RKO (cell line): ENCODE measurements at regions not wholly inside any gene's neighbourhood (a gene's known extent, or its start where the extent isn't known, plus 50 kb on each side); places are given as distances from the start of the nearest gene placed in this dataset.
"Not testable (repeated sequence)": the region's sequence is repeated elsewhere in the genome, so short reads cannot be mapped to it uniquely, and the experiment has no call there.

Experiments
- DNase-seq: peaks from one replicate; pipeline ENCODE4 v3.0.0-alpha.2; 2016; ENCODE audit warnings: low spot score

DNA sequence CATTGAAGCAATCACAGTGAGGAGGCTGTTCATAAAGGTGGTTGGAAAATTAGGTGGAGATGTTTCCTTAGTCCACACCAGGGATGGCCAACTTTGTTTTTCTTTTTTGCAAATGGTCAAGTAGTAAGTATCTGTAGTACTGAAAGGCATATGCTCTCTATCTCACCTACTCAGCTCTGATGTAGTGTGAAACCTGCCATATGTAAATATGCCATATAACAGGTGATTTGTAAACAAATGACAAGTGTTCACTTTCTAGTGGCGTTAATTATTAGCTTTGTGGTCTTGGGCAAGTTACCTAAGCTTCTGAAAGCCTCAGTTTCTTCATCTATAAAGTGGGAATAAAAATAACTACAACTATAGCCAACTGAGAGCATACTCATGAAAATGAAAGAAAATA lies 421.4 kb upstream of the LCORL start:
- DNase-seq: no peak

DNA sequence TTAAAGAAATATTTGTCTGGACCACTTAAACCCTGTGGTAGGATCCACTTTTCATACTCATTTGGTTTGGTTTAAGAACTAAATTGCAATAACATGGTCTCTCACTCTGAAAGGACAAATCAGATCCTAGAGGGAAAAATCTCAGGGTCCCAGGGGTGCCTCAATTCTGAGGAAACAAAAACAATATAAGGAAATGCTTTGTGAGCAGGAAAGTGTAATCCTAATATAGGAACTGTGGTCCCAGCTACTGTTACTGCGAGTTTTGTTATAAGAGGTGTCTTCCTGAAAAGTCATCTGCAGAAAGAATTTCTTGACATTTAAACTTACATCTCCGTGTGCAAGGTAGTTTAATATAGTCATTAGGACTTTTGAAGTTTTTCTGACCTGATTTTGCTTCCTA lies 420.1 kb upstream of the LCORL start:
- no peak for DNase-seq

DNA sequence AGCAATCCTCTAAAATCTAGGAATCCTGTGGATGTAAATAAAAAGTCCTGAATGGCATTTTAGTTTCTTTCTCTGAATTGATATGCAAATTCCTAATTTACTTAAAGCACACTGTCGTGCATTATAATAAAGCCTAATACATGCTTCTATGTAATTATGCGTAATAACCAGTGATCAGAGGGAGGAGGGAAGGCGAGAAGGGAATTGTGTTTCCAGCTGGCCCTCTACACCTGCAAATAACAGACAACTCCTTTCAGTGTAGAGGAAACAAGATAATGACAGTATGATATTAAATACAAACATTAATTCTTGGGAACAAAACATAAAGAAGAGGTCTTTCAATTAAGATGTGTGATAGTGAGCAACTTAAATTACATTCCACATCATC lies 419.6 kb upstream of the LCORL start:
- DNase-seq: no peak

DNA sequence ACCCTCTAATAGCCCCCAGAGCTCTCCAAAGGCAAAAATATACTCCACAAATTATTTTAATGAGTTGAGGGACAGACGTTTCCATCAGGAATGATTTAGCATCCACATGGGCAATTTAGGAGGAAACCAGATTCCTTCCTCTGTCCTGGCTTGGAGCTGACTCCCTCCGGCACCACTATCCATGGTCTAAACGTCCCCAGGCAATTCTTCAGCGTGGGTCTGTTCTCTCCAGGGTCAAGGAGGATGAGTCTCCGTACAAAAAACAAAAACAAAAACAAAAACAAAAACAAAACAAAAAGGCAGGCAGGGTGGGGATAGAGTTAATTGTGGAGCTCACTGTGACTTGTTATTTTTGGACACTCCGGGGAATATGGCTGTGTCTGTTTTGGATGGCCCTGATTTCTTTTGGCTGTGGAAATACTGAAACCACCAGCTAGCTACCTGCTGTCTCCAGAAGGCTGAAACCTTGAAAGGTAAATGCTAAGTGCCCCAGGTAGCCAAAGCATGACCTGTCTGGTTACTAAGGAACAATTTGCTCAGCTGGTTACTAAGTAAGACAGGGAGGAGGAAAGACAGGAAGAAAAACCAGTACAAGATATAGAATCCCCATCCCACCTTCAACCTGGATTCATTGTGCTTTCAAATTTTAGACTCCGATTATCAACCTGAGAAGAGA lies 419.1 kb upstream of the LCORL start:
- no peak for DNase-seq

DNA sequence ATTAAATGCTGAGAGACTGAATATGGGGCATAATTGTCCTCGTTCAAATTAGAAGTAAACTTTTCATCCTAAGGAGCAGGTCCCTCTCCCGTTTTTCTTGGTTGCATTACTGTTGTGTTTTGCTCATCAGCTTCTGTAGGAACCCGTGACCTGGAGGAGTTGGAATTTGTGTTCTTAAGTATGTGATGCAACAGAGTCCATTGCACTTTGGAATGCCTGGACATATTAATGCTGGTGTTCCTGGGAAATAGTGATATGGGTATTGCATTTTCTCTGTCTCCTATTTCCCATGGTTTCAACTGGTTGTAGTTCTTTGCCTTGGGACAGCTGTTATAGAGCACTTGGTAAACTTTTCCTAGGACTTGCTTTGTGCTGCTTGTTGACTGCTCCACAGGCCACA lies 417.8 kb upstream of the LCORL start:
- DNase-seq: no peak

DNA sequence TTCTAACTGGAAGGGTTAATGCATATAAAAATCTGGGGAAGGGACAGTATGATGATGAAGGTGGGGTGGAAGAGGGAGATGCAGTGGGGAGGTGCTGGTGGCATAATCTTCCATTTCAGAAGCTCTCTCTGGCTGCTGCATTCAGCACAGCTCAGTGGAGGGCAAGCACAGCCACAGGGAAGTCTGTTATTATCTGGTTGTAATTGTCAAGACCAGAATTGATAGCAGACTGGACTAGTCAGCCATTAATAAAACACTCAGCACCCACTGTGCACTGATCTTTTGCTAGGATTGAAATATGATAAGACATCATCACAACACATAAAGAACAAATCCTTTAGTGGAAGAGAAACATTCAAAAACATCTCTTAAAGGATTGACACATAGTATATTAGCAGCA lies 414.2 kb upstream of the LCORL start:
- DNase-seq: no peak

DNA sequence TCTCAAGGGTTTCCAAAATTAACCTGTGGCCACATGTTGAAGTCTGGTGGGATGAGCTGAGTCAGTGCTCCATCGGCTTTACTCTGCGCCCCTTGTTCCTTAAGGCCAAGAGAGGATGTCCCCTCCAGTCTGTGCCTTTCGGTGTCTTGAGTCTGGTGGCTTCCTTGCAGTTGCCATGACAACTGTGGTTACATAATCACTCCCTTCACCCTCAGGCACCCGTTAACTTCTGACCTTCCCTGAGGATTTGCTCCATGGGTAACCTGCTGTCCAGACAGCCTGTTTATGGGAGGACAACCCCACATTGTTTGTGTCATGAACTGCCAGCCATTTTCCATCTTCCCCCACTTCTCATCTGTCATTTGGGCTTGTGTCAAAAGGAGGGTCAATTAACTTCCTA lies 401.1 kb upstream of the LCORL start:
- no peak for DNase-seq

DNA sequence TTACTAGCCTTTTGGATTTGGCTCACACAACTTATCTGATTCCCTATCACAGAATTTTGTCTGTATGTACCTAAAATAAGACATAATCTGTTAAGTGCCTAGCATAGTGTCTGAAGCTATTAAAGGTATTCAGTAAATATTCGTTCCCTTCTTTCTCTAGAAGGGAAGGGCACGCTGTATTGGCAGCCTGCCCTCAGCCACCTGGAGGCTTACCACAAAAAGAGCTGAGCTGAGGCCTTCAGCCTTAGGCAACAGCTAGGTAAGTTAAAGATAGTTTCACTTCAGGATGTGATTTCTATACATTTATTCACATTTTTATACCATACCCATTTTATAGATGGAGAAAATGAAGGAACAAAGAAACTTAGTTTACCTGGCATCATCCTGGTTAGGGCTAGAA lies 400.0 kb upstream of the LCORL start:
- no peak for DNase-seq

DNA sequence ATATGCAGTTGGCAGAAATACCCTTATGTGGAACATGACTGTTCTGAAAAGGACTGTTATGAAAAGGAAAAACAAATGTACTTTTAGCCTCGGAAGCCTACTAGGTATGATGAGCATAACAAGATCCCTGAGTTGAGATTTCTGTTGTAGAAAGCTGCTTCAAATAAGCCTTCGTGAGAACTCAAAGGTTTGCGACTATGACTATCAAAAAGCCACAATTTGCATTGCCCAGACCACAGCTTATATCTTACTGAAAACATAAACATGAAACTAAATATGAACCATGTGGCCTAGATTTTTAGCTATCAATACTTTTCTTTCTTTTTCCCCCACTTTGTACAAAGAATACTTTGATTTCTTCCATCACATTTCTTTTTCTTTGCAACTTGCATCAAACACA lies 398.2 kb upstream of the LCORL start:
- no peak for DNase-seq

DNA sequence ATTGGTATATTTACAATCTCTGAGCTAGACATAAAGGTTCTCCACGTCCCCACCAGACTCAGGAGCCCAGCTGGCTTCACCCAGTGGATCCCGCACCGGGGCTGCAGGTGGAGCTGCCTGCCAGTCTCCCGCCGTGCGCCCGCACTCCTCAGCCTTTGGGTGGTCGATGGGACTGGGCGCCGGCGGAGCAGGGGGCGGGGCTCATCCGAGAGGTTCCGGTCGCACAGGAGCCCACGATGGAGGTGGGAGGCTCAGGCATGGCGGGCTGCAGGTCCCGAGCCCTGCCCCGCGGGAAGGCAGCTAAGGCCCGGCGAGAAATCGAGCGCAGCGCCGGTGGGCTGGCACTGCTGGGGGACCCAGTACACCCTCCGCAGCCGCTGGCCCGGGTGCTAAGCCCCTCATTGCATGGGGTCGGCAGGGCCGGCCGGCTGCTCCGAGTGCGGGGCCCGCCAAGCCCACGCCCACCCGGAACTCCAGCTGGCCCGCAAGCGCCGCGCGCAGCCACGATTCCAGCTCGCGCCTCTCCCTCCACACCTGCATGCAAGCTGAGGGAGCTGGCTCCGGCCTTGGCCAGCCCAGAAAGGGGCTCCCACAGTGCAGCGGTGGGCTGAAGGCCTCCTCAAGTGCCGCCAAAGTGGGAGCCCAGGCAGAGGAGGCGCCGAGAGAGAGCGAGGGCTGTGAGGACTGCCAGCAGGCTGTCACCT lies 396.8 kb upstream of the LCORL start:
- not testable (repeated sequence) for DNase-seq

DNA sequence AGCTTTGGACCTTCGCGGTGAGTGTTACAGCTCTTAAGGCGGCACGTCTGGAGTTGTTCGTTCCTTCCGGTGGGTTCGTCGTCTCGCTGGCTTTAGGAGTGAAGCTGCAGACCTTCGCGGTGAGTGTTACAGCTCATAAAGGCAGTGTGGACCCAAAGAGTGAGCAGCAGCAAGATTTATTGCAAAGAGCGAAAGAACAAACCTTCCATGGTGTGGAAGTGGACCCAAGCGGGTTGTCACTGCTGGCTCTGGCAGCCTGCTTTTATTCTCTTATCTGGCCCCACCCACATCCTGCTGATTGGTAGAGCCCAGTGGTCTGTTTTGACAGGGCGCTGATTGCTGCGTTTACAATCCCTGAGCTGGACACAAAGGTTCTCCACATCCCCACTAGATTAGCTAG lies 396.1 kb upstream of the LCORL start:
- not testable (repeated sequence) for DNase-seq

DNA sequence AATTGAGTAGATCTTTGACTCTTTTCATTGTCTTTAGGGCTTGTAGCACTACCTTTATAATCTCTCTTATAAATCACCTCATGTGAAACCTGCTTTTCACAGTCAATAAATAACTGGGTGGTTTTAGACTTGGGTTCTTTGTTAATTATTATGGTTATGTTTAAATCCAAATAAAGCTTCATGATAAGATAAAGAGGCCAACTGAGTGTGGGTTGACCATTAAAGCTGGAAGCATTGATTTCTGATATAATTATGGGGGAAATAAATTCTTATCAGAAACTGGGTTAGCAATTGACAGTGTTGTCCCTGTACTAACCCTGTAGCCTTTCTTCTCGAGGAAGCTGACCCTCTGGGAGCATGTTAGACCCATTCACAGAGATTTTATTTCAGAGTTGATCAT lies 384.7 kb upstream of the LCORL start:
- DNase-seq: no peak

DNA sequence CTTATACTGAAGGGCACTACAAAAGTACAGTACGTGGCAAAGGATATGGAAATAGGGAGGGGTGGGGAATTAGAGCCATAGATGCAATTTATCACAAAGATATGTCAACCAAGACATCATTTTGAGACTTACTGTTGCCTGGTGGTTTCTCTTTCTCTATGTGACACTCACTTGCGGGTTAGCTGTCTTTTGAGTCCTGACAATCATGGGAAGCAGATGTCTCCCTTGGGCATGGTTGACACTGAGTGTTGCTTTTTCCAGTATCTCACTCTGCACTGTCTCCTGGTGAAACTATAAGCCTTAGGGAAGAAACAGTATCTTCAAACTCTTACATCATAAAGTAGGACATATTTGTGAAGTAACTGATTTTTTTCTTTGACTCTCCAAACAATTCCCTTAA lies 383.5 kb upstream of the LCORL start:
- DNase-seq: no peak

DNA sequence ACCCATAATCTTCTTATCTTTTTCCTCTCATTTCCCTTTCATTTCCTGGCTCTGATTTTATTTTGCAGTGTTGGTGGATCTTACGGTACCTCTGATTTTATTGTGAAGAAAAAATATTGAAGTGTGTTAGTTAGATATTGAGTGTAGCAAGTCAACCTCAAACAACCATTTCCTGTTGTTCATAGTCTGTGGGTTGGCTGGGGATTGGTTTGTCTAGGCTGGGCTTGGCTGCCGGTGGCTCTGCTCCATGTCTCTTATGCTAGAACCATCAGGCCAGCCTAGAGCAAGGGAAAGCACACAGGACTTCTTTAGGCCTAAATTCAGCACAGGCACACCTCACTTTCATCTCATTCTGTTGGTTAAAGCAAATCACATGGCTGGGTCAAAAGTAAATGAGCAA lies 383.1 kb upstream of the LCORL start:
- no peak for DNase-seq

DNA sequence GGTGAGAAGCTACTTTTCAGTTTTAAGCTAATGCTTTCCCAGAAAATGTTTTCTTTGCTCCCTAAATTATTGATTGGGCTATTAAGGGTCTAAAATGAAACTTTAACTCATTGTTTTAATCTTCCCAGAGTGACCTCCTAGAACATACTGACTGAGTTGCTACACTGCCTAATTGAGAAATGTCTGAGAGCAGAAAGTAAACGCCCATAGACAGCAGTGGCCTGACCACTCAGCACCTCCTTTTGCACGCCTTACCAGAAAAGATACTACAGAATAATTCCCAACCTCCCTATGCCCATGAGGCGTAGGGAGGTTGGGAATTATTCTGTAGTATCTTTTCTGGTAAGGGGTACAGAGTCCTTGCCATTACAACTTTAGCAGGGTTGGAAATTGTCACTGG lies 381.8 kb upstream of the LCORL start:
- DNase-seq: no peak

DNA sequence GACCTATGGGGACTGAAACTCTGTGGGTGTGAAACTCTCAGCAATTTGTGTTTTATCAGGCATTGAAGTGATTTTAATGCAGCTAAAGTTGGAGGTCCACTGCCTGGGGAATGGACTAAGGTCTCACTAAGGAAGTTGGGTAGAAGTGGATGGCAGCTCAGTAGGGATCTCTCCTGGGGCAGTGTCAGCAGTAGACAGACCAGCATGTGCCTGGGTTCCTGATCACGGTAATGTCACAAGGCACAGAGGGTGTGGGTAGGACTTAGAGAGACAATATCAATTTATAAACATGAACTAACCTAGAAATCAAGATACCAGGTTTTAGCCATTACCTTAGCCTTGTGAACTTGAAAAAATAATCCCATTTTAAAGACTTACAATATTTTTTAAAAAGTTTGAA lies 380.3 kb upstream of the LCORL start:
- no peak for DNase-seq

DNA sequence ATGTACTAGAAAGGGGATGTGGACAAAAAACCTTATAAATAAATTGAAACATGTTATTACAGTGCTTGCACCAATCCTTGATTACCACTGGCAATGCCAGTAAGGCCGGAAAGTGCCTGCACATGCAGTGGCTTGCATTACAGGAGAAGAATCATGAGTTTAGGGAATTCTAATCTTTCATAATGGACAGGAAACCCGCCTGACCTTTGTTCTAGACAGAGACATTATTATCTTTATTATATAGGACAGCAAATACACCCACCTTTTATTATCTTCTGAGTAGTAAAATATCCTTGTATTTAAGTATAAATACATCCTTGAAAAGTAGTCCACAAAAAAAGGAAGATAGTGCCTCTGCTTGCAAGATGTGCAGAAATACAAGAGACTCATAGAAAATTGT lies 379.9 kb upstream of the LCORL start:
- DNase-seq: no peak

DNA sequence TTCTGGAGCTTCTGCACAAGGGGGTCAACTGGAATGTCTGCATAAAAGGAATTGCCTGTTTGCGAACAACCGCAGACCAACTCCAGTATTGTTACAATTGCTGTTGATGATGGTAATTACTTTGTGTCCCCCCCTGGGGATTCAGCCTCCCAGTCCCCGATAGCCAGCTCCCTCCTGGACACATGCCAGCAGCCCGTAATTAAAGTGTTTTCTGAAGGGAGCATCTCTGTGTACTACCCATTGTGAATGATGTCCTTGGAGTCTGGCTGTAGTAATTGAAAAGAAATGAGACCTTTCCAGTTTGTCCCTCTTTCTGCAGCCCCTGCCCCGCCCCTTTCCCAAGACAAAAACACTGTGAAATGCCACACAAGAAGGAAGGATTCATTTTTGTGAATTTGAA lies 377.1 kb upstream of the LCORL start:
- DNase-seq: no peak

DNA sequence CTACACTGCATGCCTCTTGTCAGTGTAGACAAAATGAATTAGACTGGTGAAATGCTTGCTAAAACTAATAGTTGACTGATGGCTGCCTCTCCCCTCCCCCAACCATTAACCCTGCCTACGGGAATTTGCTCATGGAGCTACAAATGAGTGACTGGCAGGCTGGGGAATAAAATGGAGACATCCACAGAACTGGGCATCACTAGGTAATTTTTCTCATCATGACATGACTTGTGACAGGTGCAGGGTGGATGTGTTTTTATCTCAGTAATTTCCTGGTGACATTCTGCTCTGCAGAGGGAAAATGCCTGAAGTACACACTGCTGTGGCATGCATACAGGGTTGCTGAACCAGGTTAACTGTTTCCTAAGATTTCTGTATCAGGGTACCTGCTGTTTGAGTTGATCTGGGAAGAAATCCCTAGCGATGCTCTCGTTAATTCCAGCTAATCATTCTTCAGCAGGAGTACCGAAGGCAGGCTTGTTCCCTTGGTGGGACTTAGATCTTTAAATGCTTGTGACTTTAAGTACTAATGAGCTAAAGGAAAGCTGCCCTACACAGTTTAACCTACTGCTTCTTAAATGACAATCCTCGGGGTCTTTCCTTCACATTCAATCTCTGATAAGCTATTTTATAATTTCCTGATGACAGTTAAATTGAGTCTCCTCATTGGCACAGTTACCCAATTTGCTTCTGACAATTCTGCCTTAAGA lies 376.3 kb upstream of the LCORL start:
- no peak for DNase-seq

DNA sequence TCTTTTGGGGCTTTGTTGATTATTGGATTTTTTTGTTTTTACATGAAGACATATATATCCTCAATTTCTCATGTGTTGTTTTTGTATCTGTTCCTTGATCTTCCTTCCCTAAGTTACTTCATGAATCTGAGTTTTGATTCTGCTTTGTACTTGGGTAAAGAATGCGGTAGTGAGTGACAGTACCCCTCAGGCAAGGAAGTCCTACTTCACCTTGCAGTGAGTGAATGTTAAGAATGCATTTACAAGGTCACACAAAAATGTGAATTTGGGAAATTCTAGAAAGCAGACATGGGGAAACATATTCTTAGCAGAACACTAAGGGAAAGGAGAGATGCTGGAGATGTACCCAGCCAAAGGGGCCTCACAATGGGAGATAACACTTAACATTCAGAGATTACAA lies 373.1 kb upstream of the LCORL start:
- no peak for DNase-seq

DNA sequence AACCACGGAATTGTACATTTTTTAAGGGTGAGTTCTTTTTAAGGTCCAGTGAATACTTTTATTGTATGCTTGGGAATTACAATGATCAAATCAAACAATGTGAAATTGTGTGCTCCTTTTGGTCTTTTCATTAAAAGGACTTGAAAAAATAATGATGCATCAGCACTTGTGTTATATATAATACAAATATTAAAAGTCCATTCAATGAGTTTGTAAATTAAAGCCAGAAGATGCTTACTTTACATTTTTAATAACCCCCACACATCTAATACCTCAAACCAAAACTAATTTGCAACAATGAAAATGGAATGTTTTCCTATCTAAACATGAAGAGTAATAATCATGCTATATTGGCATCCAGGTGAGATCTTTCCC lies 369.8 kb upstream of the LCORL start:
- no peak for DNase-seq

DNA sequence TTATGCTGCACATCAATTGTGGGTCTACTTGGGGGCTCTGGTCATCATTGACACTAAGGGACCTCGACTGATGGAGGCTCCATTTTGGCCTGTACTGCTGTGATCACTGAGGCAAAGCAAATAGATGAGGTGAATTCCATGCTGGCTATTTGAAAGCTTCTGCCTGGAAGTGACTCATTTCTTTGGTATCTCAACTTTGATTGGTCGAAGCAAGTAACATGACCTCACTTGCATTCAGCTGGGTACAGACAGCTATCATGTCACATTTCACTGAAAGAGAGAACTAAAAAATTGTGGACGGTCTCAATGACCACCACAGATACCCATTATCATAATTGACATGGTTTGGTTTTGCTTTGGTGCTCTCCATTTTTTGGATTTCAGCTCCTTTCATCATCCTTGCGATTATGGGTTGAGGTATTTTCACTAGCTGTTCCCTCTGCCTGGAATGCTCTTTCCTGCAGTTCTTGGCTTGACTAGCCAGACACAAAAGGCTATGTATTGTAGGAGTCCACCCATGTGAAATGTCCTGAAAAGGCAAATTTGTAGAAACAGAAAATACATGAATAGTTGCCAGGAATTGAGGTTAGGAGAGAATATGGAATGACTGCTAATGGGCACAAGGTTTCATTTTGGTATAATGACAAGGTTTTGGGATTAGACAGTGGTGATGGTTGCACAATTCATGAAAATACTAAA lies 369.2 kb upstream of the LCORL start:
- peak; percentile 49 for DNase-seq

DNA sequence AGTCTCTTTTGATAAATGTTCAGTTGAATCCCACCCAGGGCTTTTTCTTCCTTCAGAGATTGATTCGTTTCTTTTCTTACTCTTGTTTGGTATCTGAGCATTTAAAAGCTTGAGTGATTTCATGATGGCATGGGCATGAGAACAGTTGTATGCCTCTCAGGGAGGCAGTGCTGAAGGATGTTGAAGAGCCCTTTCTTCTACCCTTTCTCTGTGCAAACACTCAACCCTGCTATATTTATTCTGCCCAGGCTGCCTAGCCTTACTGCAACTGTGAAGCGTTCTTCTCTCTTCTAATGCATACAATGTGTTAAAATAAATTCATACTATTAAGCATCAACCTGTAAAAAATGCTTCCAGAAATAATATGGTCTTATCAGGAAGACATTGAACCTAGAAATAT lies 367.6 kb upstream of the LCORL start:
- DNase-seq: no peak
